CD4-positive, alpha-beta T cell treated with Interleukin-4 for 1 hour (primary cell): ENCODE measurements at regions not wholly inside any gene's neighbourhood (a gene's known extent, or its start where the extent isn't known, plus 50 kb on each side); places are given as distances from the start of the nearest gene placed in this dataset.

ENCODE experiments used
- DNase-seq, 2 donors: peaks; one replicate each; pipeline ENCODE4 v3.0.0-alpha.2; 2020 to 2022

GRCh38 chr17:27216836-27217235 lies 77.1 kb upstream of the WSB1 start:
- peak in 1 of 2 donors; percentile 49 for DNase-seq

- DNase-seq = peak; percentile 26 to 85
Observed at GRCh38 chr17:27217631-27218030, 76.3 kb upstream of the WSB1 start.

- DNase-seq = no peak
Observed at GRCh38 chr17:27218041-27218440, 75.9 kb upstream of the WSB1 start.

- DNase-seq = no peak
Observed at GRCh38 chr17:27218719-27219488, 75.0 kb upstream of the WSB1 start.

- DNase-seq = no peak
Observed at GRCh38 chr17:27222515-27222914, 71.4 kb upstream of the WSB1 start.

- no peak for DNase-seq
Observed at GRCh38 chr17:27224526-27225315, 69.2 kb upstream of the WSB1 start.

GRCh38 chr17:27226611-27227230 lies 67.2 kb upstream of the WSB1 start:
- no peak for DNase-seq

GRCh38 chr17:27230996-27231395 lies 62.9 kb upstream of the WSB1 start:
- DNase-seq = no peak

GRCh38 chr17:27232328-27232727 lies 61.6 kb upstream of the WSB1 start:
- DNase-seq = no peak

GRCh38 chr17:27233059-27233458 lies 60.9 kb upstream of the WSB1 start:
- no peak for DNase-seq

GRCh38 chr17:27233776-27234175 lies 60.1 kb upstream of the WSB1 start:
- DNase-seq = no peak

GRCh38 chr17:27236717-27237315 lies 57.1 kb upstream of the WSB1 start:
- DNase-seq = peak; percentile 75 to 77

- no peak for DNase-seq
Observed at GRCh38 chr17:27237890-27238289, 56.0 kb upstream of the WSB1 start.

GRCh38 chr17:27239046-27239445 lies 54.9 kb upstream of the WSB1 start:
- DNase-seq = no peak

GRCh38 chr17:27239584-27239983 lies 54.3 kb upstream of the WSB1 start:
- DNase-seq = no peak

- DNase-seq = no peak
Observed at GRCh38 chr17:27240086-27240801, 53.7 kb upstream of the WSB1 start.

- DNase-seq = no peak
Observed at GRCh38 chr17:27240802-27241155, 53.1 kb upstream of the WSB1 start.

- DNase-seq = no peak
Observed at GRCh38 chr17:27241346-27241946, 52.5 kb upstream of the WSB1 start.

GRCh38 chr17:27242951-27243350 lies 51.0 kb upstream of the WSB1 start:
- no peak for DNase-seq

- no peak for DNase-seq
Observed at GRCh38 chr17:27244011-27244410, 49.9 kb upstream of the WSB1 start.
